H1 (cell line): ENCODE measurements at regions not wholly inside any gene's neighbourhood (a gene's known extent, or its start where the extent isn't known, plus 50 kb on each side); places are given as distances from the start of the nearest gene placed in this dataset.

ENCODE experiments used
- CEBPB ChIP-seq: IDR thresholded peaks from 2 replicates; pipeline ENCODE4 v1.6.1; 2012; ENCODE audit warnings: low read depth, low read length
- HDAC2 ChIP-seq, 2 experiments: fragments of 300-600 bp in 1 of 2; sonication (generic) in 1 of 2; IDR thresholded peaks; 2 replicates each; pipeline ENCODE4 v1.6.1; 2011 to 2012; ENCODE audit warnings: low read depth in 2 of 2, low read length in 2 of 2, mild to moderate bottlenecking in 2 of 2, moderate library complexity in 2 of 2, borderline replicate concordance in 1 of 2, inconsistent platforms in 1 of 2
- RXRA ChIP-seq: IDR thresholded peaks from 2 replicates; pipeline ENCODE4 v1.6.1; 2011; ENCODE audit warnings: low read depth, mild to moderate bottlenecking, low read length, moderate library complexity; ENCODE audit not compliant: insufficient read depth
- TAF1 ChIP-seq: IDR thresholded peaks from 2 replicates; pipeline ENCODE4 v1.6.1; 2011; ENCODE audit warnings: mild to moderate bottlenecking, low read depth, low read length
- TEAD4 ChIP-seq: IDR thresholded peaks from 2 replicates; pipeline ENCODE4 v1.6.1; 2012; ENCODE audit warnings: low read depth, low read length, inconsistent platforms, mixed read lengths

GRCh38 chr2:38427936-38428335, 50.9 kb upstream of the ATL2 start (continued):
- TF ChIP-seq TAF1 (no peak), HDAC2 (IDR thresholded peaks at IDR 0.05; ENCODE audit: borderline replicate concordance in 1 of 2, low read depth in 2 of 2, low read length in 2 of 2) (no peak), TEAD4 (no peak), CEBPB (no peak), RXRA (no peak)
